ENCODE measurements at regions not wholly inside any gene's neighbourhood (a gene's known extent, or its start where the extent isn't known, plus 50 kb on each side); places are given as distances from the start of the nearest gene placed in this dataset.
"Not testable (repeated sequence)": the region's sequence is repeated elsewhere in the genome, so short reads cannot be mapped to it uniquely, and the experiment has no call there.

- DNase-seq (ENCODE audit: extremely low spot score in 2 of 2) = no peak
- intact Hi-C loops (cut with DNase I) = no loop called here
- H3K4me1 ChIP-seq = no peaks in the 10 kb centered on the region
- H3K4me3 ChIP-seq = no peak overlapping the region
- no peak overlapping the region for H3K27ac ChIP-seq
- no peak for TF ChIP-seq CTCF (IDR thresholded peaks at IDR 0.05)
- no peak for TF ChIP-seq POLR2A (IDR thresholded peaks at IDR 0.05)
- TF ChIP-seq POLR2AphosphoS5 (IDR thresholded peaks at IDR 0.05; ENCODE audit: insufficient read depth in 1 of 2, low read depth in 1 of 2) = peak; percentile 14 to 59
- H3K9me3 ChIP-seq = no peaks in the 10 kb centered on the region
- no peaks in the 10 kb centered on the region for H3K27me3 ChIP-seq
- no peaks in the 10 kb centered on the region for H3K36me3 ChIP-seq
Observed at GRCh38 chrX:41022566-41022965, 62.7 kb upstream of the USP9X start.

- Histone ChIP-seq H3K27ac (no peak overlapping the region), H3K36me3 (no peaks in the 10 kb centered on the region), H3K4me1 (no peaks in the 10 kb centered on the region), H3K9me3 (no peaks in the 10 kb centered on the region), H3K27me3 (no peaks in the 10 kb centered on the region), H3K4me3 (no peak overlapping the region)
- intact Hi-C loops (cut with DNase I) = no loop called here
- no peak for TF ChIP-seq POLR2A (IDR thresholded peaks at IDR 0.05)
- TF ChIP-seq POLR2AphosphoS5 (IDR thresholded peaks at IDR 0.05; ENCODE audit: insufficient read depth in 1 of 2, low read depth in 1 of 2) = no peak
- TF ChIP-seq CTCF (IDR thresholded peaks at IDR 0.05) = no peak
- no peak for DNase-seq (ENCODE audit: extremely low spot score in 2 of 2)
Observed at GRCh38 chrX:41023098-41023497, 62.1 kb upstream of the USP9X start.

GRCh38 chrX:41024335-41024734, 60.9 kb upstream of the USP9X start:
- H3K4me3 ChIP-seq; H3K4me1 ChIP-seq; H3K9me3 ChIP-seq; intact Hi-C loops (cut with DNase I); DNase-seq (ENCODE audit: extremely low spot score in 2 of 2); H3K27ac ChIP-seq; H3K36me3 ChIP-seq; H3K27me3 ChIP-seq: not testable (repeated sequence)

- no peak for DNase-seq (ENCODE audit: extremely low spot score in 2 of 2)
- Histone ChIP-seq H3K4me3 (no peak overlapping the region), H3K27ac (no peak overlapping the region), H3K9me3 (no peaks in the 10 kb centered on the region), H3K36me3 (no peaks in the 10 kb centered on the region), H3K27me3 (no peaks in the 10 kb centered on the region), H3K4me1 (no peaks in the 10 kb centered on the region)
- intact Hi-C loops (cut with DNase I) = no loop called here
- TF ChIP-seq POLR2AphosphoS5 (IDR thresholded peaks at IDR 0.05; ENCODE audit: insufficient read depth in 1 of 2, low read depth in 1 of 2) (no peak), CTCF (IDR thresholded peaks at IDR 0.05) (no peak), POLR2A (IDR thresholded peaks at IDR 0.05) (no peak)
Observed at GRCh38 chrX:41024755-41025154, 60.5 kb upstream of the USP9X start.

- Histone ChIP-seq H3K4me1 (no peaks in the 10 kb centered on the region), H3K27ac (no peak overlapping the region), H3K9me3 (no peaks in the 10 kb centered on the region), H3K36me3 (no peaks in the 10 kb centered on the region), H3K27me3 (no peaks in the 10 kb centered on the region), H3K4me3 (no peak overlapping the region)
- intact Hi-C loops (cut with DNase I) = no loop called here
- TF ChIP-seq POLR2AphosphoS5 (IDR thresholded peaks at IDR 0.05; ENCODE audit: insufficient read depth in 1 of 2, low read depth in 1 of 2) = no peak
- no peak for DNase-seq (ENCODE audit: extremely low spot score in 2 of 2)
Observed at GRCh38 chrX:41025926-41026701, 59.1 kb upstream of the USP9X start.

GRCh38 chrX:41026702-41027078, 58.6 kb upstream of the USP9X start:
- no peak for DNase-seq (ENCODE audit: extremely low spot score in 2 of 2)
- TF ChIP-seq CTCF (IDR thresholded peaks at IDR 0.05) (no peak), POLR2AphosphoS5 (IDR thresholded peaks at IDR 0.05; ENCODE audit: insufficient read depth in 1 of 2, low read depth in 1 of 2) (no peak), POLR2A (IDR thresholded peaks at IDR 0.05) (no peak)
- H3K27ac ChIP-seq = no peak overlapping the region

More at GRCh38 chrX:41026702-41027078, 58.6 kb upstream of the USP9X start:
- intact Hi-C loops (cut with DNase I) = no loop called here
- H3K4me3 ChIP-seq = no peak overlapping the region
- H3K36me3 ChIP-seq = no peaks in the 10 kb centered on the region
- H3K27me3 ChIP-seq = no peaks in the 10 kb centered on the region
- H3K4me1 ChIP-seq = no peaks in the 10 kb centered on the region
- H3K9me3 ChIP-seq = no peaks in the 10 kb centered on the region
